ENCODE measurements at regions not wholly inside any gene's neighbourhood (a gene's known extent, or its start where the extent isn't known, plus 50 kb on each side); places are given as distances from the start of the nearest gene placed in this dataset.

GRCh38 chr13:76795701-76796695, 90.2 kb downstream of the KCTD12 start:
- DNase-seq: no peak

GRCh38 chr13:76792731-76793347, 93.4 kb downstream of the KCTD12 start:
- DNase-seq: no peak

- no peak for DNase-seq
Measured at GRCh38 chr13:76790980-76791819, 95.0 kb downstream of the KCTD12 start.

GRCh38 chr13:76790526-76790925, 95.7 kb downstream of the KCTD12 start:
- no peak for DNase-seq

- DNase-seq: no peak
Measured at GRCh38 chr13:76783798-76784197, 102.4 kb downstream of the KCTD12 start.

GRCh38 chr13:76778853-76779252, 107.4 kb downstream of the KCTD12 start:
- DNase-seq: no peak

GRCh38 chr13:76777096-76777495, 109.1 kb downstream of the KCTD12 start:
- no peak for DNase-seq

GRCh38 chr13:76775088-76775740, 111.0 kb downstream of the KCTD12 start:
- DNase-seq: no peak

GRCh38 chr13:76773448-76774094, 112.6 kb downstream of the KCTD12 start:
- no peak for DNase-seq

- DNase-seq: no peak
Measured at GRCh38 chr13:76772241-76772640, 114.0 kb downstream of the KCTD12 start.

- no peak for DNase-seq
Measured at GRCh38 chr13:76769271-76769791, 116.9 kb downstream of the KCTD12 start.

GRCh38 chr13:76768384-76768783, 117.8 kb downstream of the KCTD12 start:
- DNase-seq: no peak

GRCh38 chr13:76764916-76765315, 121.3 kb downstream of the KCTD12 start:
- no peak for DNase-seq

GRCh38 chr13:76764429-76764828, 121.8 kb downstream of the KCTD12 start:
- no peak for DNase-seq

- no peak for DNase-seq
Measured at GRCh38 chr13:76762721-76763120, 123.5 kb downstream of the KCTD12 start.

- DNase-seq: no peak
Measured at GRCh38 chr13:76759877-76760276, 126.3 kb downstream of the KCTD12 start.

- no peak for DNase-seq
Measured at GRCh38 chr13:76758738-76759137, 127.5 kb downstream of the KCTD12 start.

- no peak for DNase-seq
Measured at GRCh38 chr13:76758257-76758656, 127.9 kb downstream of the KCTD12 start.

GRCh38 chr13:76756451-76756850, 129.8 kb downstream of the KCTD12 start:
- DNase-seq: no peak

GRCh38 chr13:76754414-76754813, 131.8 kb downstream of the KCTD12 start:
- DNase-seq: no peak

- no peak for DNase-seq
Measured at GRCh38 chr13:76751278-76751677, 134.9 kb downstream of the KCTD12 start.

GRCh38 chr13:76750126-76750525, 136.1 kb downstream of the KCTD12 start:
- DNase-seq: no peak
